MM.1S (cell line): ENCODE measurements at regions not wholly inside any gene's neighbourhood (a gene's known extent, or its start where the extent isn't known, plus 50 kb on each side); places are given as distances from the start of the nearest gene placed in this dataset.

ENCODE experiments used
- DNase-seq: peaks from one replicate; pipeline ENCODE4 v3.0.0-alpha.2; 2015
- H2AFZ ChIP-seq: fragments of 300-600 bp; sonication (generic); 2 replicates; pipeline ENCODE4 v1.6.0; 2016; ENCODE audit warnings: antibody characterized with exemption, low read length
- H3F3A ChIP-seq: fragments of 300-600 bp; sonication (generic); 2 replicates; pipeline ENCODE4 v1.6.1; 2016; ENCODE audit warnings: mild to moderate bottlenecking, antibody characterized with exemption, low read length, moderate library complexity, mixed read lengths; ENCODE audit not compliant: insufficient read depth
- H3K27ac ChIP-seq: fragments of 300-600 bp; sonication (generic); 2 replicates; pipeline ENCODE4 v1.5.1; 2016; ENCODE audit warnings: mild to moderate bottlenecking, low read length
- H3K27me3 ChIP-seq: fragments of 300-600 bp; sonication (generic); replicated peaks from 2 replicates; pipeline ENCODE4 v1.6.0; 2016; ENCODE audit warnings: low read length; ENCODE audit not compliant: insufficient read depth
- H3K36me3 ChIP-seq: fragments of 300-600 bp; sonication (generic); replicated peaks from 2 replicates; pipeline ENCODE4 v1.6.1; 2016; ENCODE audit warnings: mild to moderate bottlenecking, low read length, mixed read lengths; ENCODE audit not compliant: insufficient read depth
- H3K4me1 ChIP-seq: fragments of 300-600 bp; sonication (generic); 2 replicates; pipeline ENCODE4 v1.6.1; 2016; ENCODE audit warnings: low read length, mixed read lengths
- H3K4me2 ChIP-seq: fragments of 300-600 bp; sonication (generic); 2 replicates; pipeline ENCODE4 v1.6.0; 2016; ENCODE audit warnings: low read depth, low read length
- H3K4me3 ChIP-seq: fragments of 300-600 bp; sonication (generic); 2 replicates; pipeline ENCODE4 v1.5.1; 2016; ENCODE audit warnings: low read length, mixed read lengths
- H3K79me2 ChIP-seq: fragments of 300-600 bp; sonication (generic); 2 replicates; pipeline ENCODE4 v1.6.1; 2016; ENCODE audit warnings: mixed run types, low read length, mixed read lengths
- H3K9ac ChIP-seq: fragments of 300-600 bp; sonication (generic); 2 replicates; pipeline ENCODE4 v1.6.1; 2016; ENCODE audit warnings: low read length, mixed read lengths
- H3K9me2 ChIP-seq: fragments of 300-600 bp; sonication (generic); replicated peaks from 2 replicates; pipeline ENCODE4 v1.6.1; 2016; ENCODE audit warnings: mild to moderate bottlenecking, low read length, mixed read lengths; ENCODE audit not compliant: insufficient read depth
- H3K9me3 ChIP-seq: fragments of 300-600 bp; sonication (generic); replicated peaks from 2 replicates; pipeline ENCODE4 v1.6.1; 2016; ENCODE audit warnings: mild to moderate bottlenecking, low read length, mixed read lengths; ENCODE audit not compliant: insufficient read depth
- H4K20me1 ChIP-seq: fragments of 300-600 bp; sonication (generic); 2 replicates; pipeline ENCODE4 v1.6.1; 2016; ENCODE audit warnings: mild to moderate bottlenecking, low read length, moderate library complexity, mixed read lengths; ENCODE audit not compliant: insufficient read depth
- EZH2 ChIP-seq: fragments of 300-600 bp; sonication (generic); optimal IDR thresholded peaks from 2 replicates; pipeline ENCODE3; 2017; ENCODE audit warnings: low read depth, mild to moderate bottlenecking, antibody characterized with exemption, low read length, mixed read lengths
- EZH2phosphoT487 ChIP-seq: fragments of 300-600 bp; sonication (generic); IDR thresholded peaks from 2 replicates; pipeline ENCODE4 v1.6.1; 2018; ENCODE audit warnings: antibody characterized with exemption, low read length
- TF ChIP-seq, protein P1 (sequence below): fragments of 300-600 bp; sonication (generic); IDR thresholded peaks from 2 replicates; pipeline ENCODE4 v1.5.1; 2016; ENCODE audit warnings: antibody characterized with exemption, low read length, mixed read lengths

- H4K20me1 ChIP-seq = no peaks in the 10 kb centered on the region
- no peaks in the 10 kb centered on the region for H3K36me3 ChIP-seq
- no peaks in the 10 kb centered on the region for H3K9me3 ChIP-seq
- no peaks in the 10 kb centered on the region for H3F3A ChIP-seq
- no peak overlapping the region for H3K9ac ChIP-seq
- no peak overlapping the region for H2AFZ ChIP-seq
- H3K4me3 ChIP-seq = no peak overlapping the region
- no peak for DNase-seq
- H3K4me1 ChIP-seq = no peaks in the 10 kb centered on the region
- H3K4me2 ChIP-seq = no peak overlapping the region
- H3K27me3 ChIP-seq = no peaks in the 10 kb centered on the region
- no peak overlapping the region for H3K27ac ChIP-seq
- no peaks in the 10 kb centered on the region for H3K79me2 ChIP-seq
- TF ChIP-seq, protein P1, sequence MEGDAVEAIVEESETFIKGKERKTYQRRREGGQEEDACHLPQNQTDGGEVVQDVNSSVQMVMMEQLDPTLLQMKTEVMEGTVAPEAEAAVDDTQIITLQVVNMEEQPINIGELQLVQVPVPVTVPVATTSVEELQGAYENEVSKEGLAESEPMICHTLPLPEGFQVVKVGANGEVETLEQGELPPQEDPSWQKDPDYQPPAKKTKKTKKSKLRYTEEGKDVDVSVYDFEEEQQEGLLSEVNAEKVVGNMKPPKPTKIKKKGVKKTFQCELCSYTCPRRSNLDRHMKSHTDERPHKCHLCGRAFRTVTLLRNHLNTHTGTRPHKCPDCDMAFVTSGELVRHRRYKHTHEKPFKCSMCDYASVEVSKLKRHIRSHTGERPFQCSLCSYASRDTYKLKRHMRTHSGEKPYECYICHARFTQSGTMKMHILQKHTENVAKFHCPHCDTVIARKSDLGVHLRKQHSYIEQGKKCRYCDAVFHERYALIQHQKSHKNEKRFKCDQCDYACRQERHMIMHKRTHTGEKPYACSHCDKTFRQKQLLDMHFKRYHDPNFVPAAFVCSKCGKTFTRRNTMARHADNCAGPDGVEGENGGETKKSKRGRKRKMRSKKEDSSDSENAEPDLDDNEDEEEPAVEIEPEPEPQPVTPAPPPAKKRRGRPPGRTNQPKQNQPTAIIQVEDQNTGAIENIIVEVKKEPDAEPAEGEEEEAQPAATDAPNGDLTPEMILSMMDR = no peak
- no peak for TF ChIP-seq EZH2
- TF ChIP-seq EZH2phosphoT487 = no peak
- no peaks in the 10 kb centered on the region for H3K9me2 ChIP-seq
These were observed 440.2 kb upstream of the ST6GAL2 start for GRCh38 chr2:107325981-107326786.

DNA sequence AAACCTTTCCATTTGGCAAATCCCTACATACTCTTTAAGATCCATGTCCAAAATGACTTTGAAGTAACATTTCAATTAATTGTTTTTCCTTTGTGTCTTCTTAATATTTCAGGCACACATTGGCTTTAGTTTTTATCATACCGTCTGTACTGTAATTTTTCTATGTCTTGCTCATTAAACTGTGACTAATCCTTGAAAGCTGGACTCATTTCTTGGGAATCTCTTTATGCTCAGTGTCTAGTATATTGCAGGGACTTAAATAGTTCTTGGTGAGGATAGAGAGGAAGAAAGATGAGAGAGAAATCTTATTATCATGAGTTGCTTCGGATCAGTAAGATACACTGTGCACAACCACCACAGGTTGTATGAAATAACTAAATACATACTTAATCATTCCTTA is 448.3 kb upstream of the ST6GAL2 start:
- DNase-seq = no peak
- Histone ChIP-seq H2AFZ (no peak overlapping the region), H3K4me3 (no peak overlapping the region), H3K4me2 (no peak overlapping the region), H3K4me1 (no peaks in the 10 kb centered on the region), H3K27me3 (no peaks in the 10 kb centered on the region), H3K79me2 (no peaks in the 10 kb centered on the region), H3K9ac (no peak overlapping the region), H3K27ac (no peak overlapping the region), H3F3A (no peaks in the 10 kb centered on the region), H3K9me3 (no peaks in the 10 kb centered on the region), H3K9me2 (no peaks in the 10 kb centered on the region), H3K36me3 (no peaks in the 10 kb centered on the region), H4K20me1 (no peaks in the 10 kb centered on the region)
- TF ChIP-seq EZH2 = no peak
- TF ChIP-seq, protein P1 = no peak
- no peak for TF ChIP-seq EZH2phosphoT487

GRCh38 chr2:107336526-107336925 is 450.6 kb upstream of the ST6GAL2 start:
- DNase-seq = no peak

More at GRCh38 chr2:107336526-107336925, 450.6 kb upstream of the ST6GAL2 start:
- Histone ChIP-seq H3K4me3 (no peak overlapping the region), H3K9me3 (no peaks in the 10 kb centered on the region), H3K4me2 (no peak overlapping the region), H4K20me1 (no peaks in the 10 kb centered on the region), H3K4me1 (no peaks in the 10 kb centered on the region), H3K9ac (no peak overlapping the region), H3K36me3 (no peaks in the 10 kb centered on the region), H3K27me3 (no peaks in the 10 kb centered on the region), H3F3A (no peaks in the 10 kb centered on the region), H3K27ac (no peak overlapping the region), H2AFZ (no peak overlapping the region), H3K9me2 (no peaks in the 10 kb centered on the region), H3K79me2 (no peaks in the 10 kb centered on the region)
- TF ChIP-seq EZH2phosphoT487 (no peak), EZH2 (no peak)
- TF ChIP-seq, protein P1 = no peak
